ENCODE measurements at regions not wholly inside any gene's neighbourhood (a gene's known extent, or its start where the extent isn't known, plus 50 kb on each side); places are given as distances from the start of the nearest gene placed in this dataset.
"Not testable (repeated sequence)": the region's sequence is repeated elsewhere in the genome, so short reads cannot be mapped to it uniquely, and the experiment has no call there.

GRCh38 chr16:86854626-86855294, 276.4 kb downstream of the FOXL1 start:
- Mint-ChIP-seq H3K27me3 (no peaks in the 10 kb centered on the region), H3K36me3 (no peaks in the 10 kb centered on the region), H3K4me3 (no peak overlapping the region), H3K9me3 (no peaks in the 10 kb centered on the region), H3K4me1 (no peaks in the 10 kb centered on the region), H3K27ac (no peak overlapping the region)
- CTCF ChIA-PET = interaction anchor here in 1 of 2 donors (0.5 kb wide), 1 partner anchor 152 kb away, joined by 4 read pairs; no protein-coding TSS in a partner anchor
- Histone ChIP-seq H3K27ac (ENCODE audit: low read length) (no peak overlapping the region), H3K4me1 (ENCODE audit: control insufficient read depth in 1 of 2, extremely low read depth in 1 of 2, insufficient read depth in 2 of 2, low read length in 2 of 2) (no peaks in the 10 kb centered on the region), H3K9me3 (no peaks in the 10 kb centered on the region), H3K4me3 (ENCODE audit: control insufficient read depth in 1 of 2, extremely low read depth in 1 of 2, low read length in 1 of 2) (no peak overlapping the region), H3K27me3 (replicated peaks in 1 of 2; ENCODE audit: control insufficient read depth in 2 of 2, extremely low read depth in 1 of 2, insufficient read depth in 2 of 2, low read length in 1 of 2) (peaks cover 0 to 8% of the 10 kb centered on the region in 2 experiments), H3K36me3 (ENCODE audit: control insufficient read depth in 2 of 2, extremely low read depth in 1 of 2, insufficient read depth in 1 of 2, low read length in 1 of 2) (no peaks in the 10 kb centered on the region)
- 90% methylated on average over 4 of the region's 7 CpGs for WGBS (ENCODE audit: insufficient coverage)
- ATAC-seq (replicated peaks in 1 of 4) (no peak), DNase-seq (no peak)
- POLR2A ChIA-PET = no interaction called here

GRCh38 chr16:86856946-86857586, 278.7 kb downstream of the FOXL1 start:
- Histone ChIP-seq H3K27ac (ENCODE audit: low read length) (no peak overlapping the region), H3K27me3 (replicated peaks in 1 of 2; ENCODE audit: control insufficient read depth in 2 of 2, extremely low read depth in 1 of 2, insufficient read depth in 2 of 2, low read length in 1 of 2) (peaks cover 0 to 8% of the 10 kb centered on the region in 2 experiments), H3K4me3 (ENCODE audit: control insufficient read depth in 1 of 2, extremely low read depth in 1 of 2, low read length in 1 of 2) (no peak overlapping the region), H3K9me3 (no peaks in the 10 kb centered on the region), H3K36me3 (ENCODE audit: control insufficient read depth in 2 of 2, extremely low read depth in 1 of 2, insufficient read depth in 1 of 2, low read length in 1 of 2) (no peaks in the 10 kb centered on the region), H3K4me1 (ENCODE audit: control insufficient read depth in 1 of 2, extremely low read depth in 1 of 2, insufficient read depth in 2 of 2, low read length in 2 of 2) (no peaks in the 10 kb centered on the region)
- ChIA-PET CTCF (no interaction called here), POLR2A (no interaction called here)
- Mint-ChIP-seq H3K27ac (no peak overlapping the region), H3K36me3 (no peaks in the 10 kb centered on the region), H3K4me1 (no peaks in the 10 kb centered on the region), H3K9me3 (no peaks in the 10 kb centered on the region), H3K4me3 (no peak overlapping the region), H3K27me3 (no peaks in the 10 kb centered on the region)
- ATAC-seq (replicated peaks in 1 of 4) (no peak), DNase-seq (no peak)
- 74% methylated on average over 14 of the region's 15 CpGs for WGBS (ENCODE audit: insufficient coverage)

GRCh38 chr16:86857807-86858206, 279.5 kb downstream of the FOXL1 start:
- no peaks in the 10 kb centered on the region for H3K4me1 Mint-ChIP-seq
- H3K27me3 Mint-ChIP-seq = no peaks in the 10 kb centered on the region
- no peak for DNase-seq
- no peak overlapping the region for H3K27ac Mint-ChIP-seq
- Histone ChIP-seq H3K9me3 (no peaks in the 10 kb centered on the region), H3K27ac (ENCODE audit: low read length) (no peak overlapping the region), H3K4me1 (ENCODE audit: control insufficient read depth in 1 of 2, extremely low read depth in 1 of 2, insufficient read depth in 2 of 2, low read length in 2 of 2) (no peaks in the 10 kb centered on the region), H3K27me3 (replicated peaks in 1 of 2; ENCODE audit: control insufficient read depth in 2 of 2, extremely low read depth in 1 of 2, insufficient read depth in 2 of 2, low read length in 1 of 2) (peaks cover 0 to 8% of the 10 kb centered on the region in 2 experiments), H3K4me3 (ENCODE audit: control insufficient read depth in 1 of 2, extremely low read depth in 1 of 2, low read length in 1 of 2) (no peak overlapping the region), H3K36me3 (ENCODE audit: control insufficient read depth in 2 of 2, extremely low read depth in 1 of 2, insufficient read depth in 1 of 2, low read length in 1 of 2) (no peaks in the 10 kb centered on the region)
- no CpG with 5 or more reads among the region's 2 CpGs for WGBS (ENCODE audit: insufficient coverage)
- ATAC-seq (replicated peaks in 1 of 4) = no peak
- H3K9me3 Mint-ChIP-seq = no peaks in the 10 kb centered on the region
- ChIA-PET CTCF (no interaction called here), POLR2A (no interaction called here)
- no peaks in the 10 kb centered on the region for H3K36me3 Mint-ChIP-seq
- no peak overlapping the region for H3K4me3 Mint-ChIP-seq

GRCh38 chr16:86858501-86858900, 280.2 kb downstream of the FOXL1 start:
- WGBS (ENCODE audit: insufficient coverage) = 96% methylated on average over 8 of the region's 10 CpGs
- Histone ChIP-seq H3K36me3 (ENCODE audit: control insufficient read depth in 2 of 2, extremely low read depth in 1 of 2, insufficient read depth in 1 of 2, low read length in 1 of 2) (no peaks in the 10 kb centered on the region), H3K9me3 (no peaks in the 10 kb centered on the region), H3K27ac (ENCODE audit: low read length) (no peak overlapping the region), H3K4me3 (ENCODE audit: control insufficient read depth in 1 of 2, extremely low read depth in 1 of 2, low read length in 1 of 2) (no peak overlapping the region), H3K27me3 (replicated peaks in 1 of 2; ENCODE audit: control insufficient read depth in 2 of 2, extremely low read depth in 1 of 2, insufficient read depth in 2 of 2, low read length in 1 of 2) (peaks cover 0 to 8% of the 10 kb centered on the region in 2 experiments), H3K4me1 (ENCODE audit: control insufficient read depth in 1 of 2, extremely low read depth in 1 of 2, insufficient read depth in 2 of 2, low read length in 2 of 2) (no peaks in the 10 kb centered on the region)
- Mint-ChIP-seq H3K9me3 (no peaks in the 10 kb centered on the region), H3K27ac (no peak overlapping the region), H3K36me3 (no peaks in the 10 kb centered on the region), H3K4me1 (no peaks in the 10 kb centered on the region), H3K4me3 (no peak overlapping the region), H3K27me3 (no peaks in the 10 kb centered on the region)
- DNase-seq = no peak
- ChIA-PET CTCF (no interaction called here), POLR2A (no interaction called here)
- no peak for ATAC-seq (replicated peaks in 1 of 4)

GRCh38 chr16:86861270-86861858, 283.0 kb downstream of the FOXL1 start:
- H3K4me1 ChIP-seq (ENCODE audit: control insufficient read depth in 1 of 2, extremely low read depth in 1 of 2, insufficient read depth in 2 of 2, low read length in 2 of 2); H3K9me3 ChIP-seq; H3K9me3 Mint-ChIP-seq; H3K4me3 ChIP-seq (ENCODE audit: control insufficient read depth in 1 of 2, extremely low read depth in 1 of 2, low read length in 1 of 2); H3K36me3 ChIP-seq (ENCODE audit: control insufficient read depth in 2 of 2, extremely low read depth in 1 of 2, insufficient read depth in 1 of 2, low read length in 1 of 2); H3K4me1 Mint-ChIP-seq; H3K36me3 Mint-ChIP-seq; H3K27ac Mint-ChIP-seq; H3K27ac ChIP-seq (ENCODE audit: low read length); POLR2A ChIA-PET; H3K27me3 Mint-ChIP-seq; DNase-seq; ATAC-seq (replicated peaks in 1 of 4); CTCF ChIA-PET; H3K4me3 Mint-ChIP-seq: not testable (repeated sequence)
- H3K27me3 ChIP-seq (replicated peaks in 1 of 2; ENCODE audit: control insufficient read depth in 2 of 2, extremely low read depth in 1 of 2, insufficient read depth in 2 of 2, low read length in 1 of 2) = peaks cover 0 to 10% of the 10 kb centered on the region in 2 experiments
- WGBS (ENCODE audit: insufficient coverage) = 94% methylated on average over 7 of the region's 7 CpGs

- peaks cover 0 to 6% of the 10 kb centered on the region in 2 donors for H3K27me3 Mint-ChIP-seq
- whole genome bisulfite sequencing (ENCODE audit: insufficient coverage) = 94% methylated on average over 11 of the region's 14 CpGs
- ChIA-PET CTCF (no interaction called here), POLR2A (no interaction called here)
- Histone ChIP-seq H3K4me3 (ENCODE audit: control insufficient read depth in 1 of 2, extremely low read depth in 1 of 2, low read length in 1 of 2) (no peak overlapping the region), H3K9me3 (no peaks in the 10 kb centered on the region), H3K27me3 (replicated peaks in 1 of 2; ENCODE audit: control insufficient read depth in 2 of 2, extremely low read depth in 1 of 2, insufficient read depth in 2 of 2, low read length in 1 of 2) (peaks cover 0 to 5% of the 10 kb centered on the region in 2 experiments), H3K4me1 (ENCODE audit: control insufficient read depth in 1 of 2, extremely low read depth in 1 of 2, insufficient read depth in 2 of 2, low read length in 2 of 2) (no peaks in the 10 kb centered on the region), H3K27ac (ENCODE audit: low read length) (no peak overlapping the region), H3K36me3 (ENCODE audit: control insufficient read depth in 2 of 2, extremely low read depth in 1 of 2, insufficient read depth in 1 of 2, low read length in 1 of 2) (no peaks in the 10 kb centered on the region)
- H3K36me3 Mint-ChIP-seq = no peaks in the 10 kb centered on the region
- H3K9me3 Mint-ChIP-seq = peaks cover 0 to 5% (median 4%) of the 10 kb centered on the region in 3 donors
- no peak overlapping the region for H3K4me3 Mint-ChIP-seq
- no peaks in the 10 kb centered on the region for H3K4me1 Mint-ChIP-seq
- no peak for ATAC-seq (replicated peaks in 1 of 4)
- no peak for DNase-seq
- no peak overlapping the region for H3K27ac Mint-ChIP-seq
Observed at GRCh38 chr16:86862595-86863280, 284.4 kb downstream of the FOXL1 start.

Measured in T-cell (primary cell).